ENCODE measurements at regions not wholly inside any gene's neighbourhood (a gene's known extent, or its start where the extent isn't known, plus 50 kb on each side); places are given as distances from the start of the nearest gene placed in this dataset.

- no peak for TF ChIP-seq POLR2A (IDR thresholded peaks at IDR 0.05)
- TF ChIP-seq, protein P1, sequence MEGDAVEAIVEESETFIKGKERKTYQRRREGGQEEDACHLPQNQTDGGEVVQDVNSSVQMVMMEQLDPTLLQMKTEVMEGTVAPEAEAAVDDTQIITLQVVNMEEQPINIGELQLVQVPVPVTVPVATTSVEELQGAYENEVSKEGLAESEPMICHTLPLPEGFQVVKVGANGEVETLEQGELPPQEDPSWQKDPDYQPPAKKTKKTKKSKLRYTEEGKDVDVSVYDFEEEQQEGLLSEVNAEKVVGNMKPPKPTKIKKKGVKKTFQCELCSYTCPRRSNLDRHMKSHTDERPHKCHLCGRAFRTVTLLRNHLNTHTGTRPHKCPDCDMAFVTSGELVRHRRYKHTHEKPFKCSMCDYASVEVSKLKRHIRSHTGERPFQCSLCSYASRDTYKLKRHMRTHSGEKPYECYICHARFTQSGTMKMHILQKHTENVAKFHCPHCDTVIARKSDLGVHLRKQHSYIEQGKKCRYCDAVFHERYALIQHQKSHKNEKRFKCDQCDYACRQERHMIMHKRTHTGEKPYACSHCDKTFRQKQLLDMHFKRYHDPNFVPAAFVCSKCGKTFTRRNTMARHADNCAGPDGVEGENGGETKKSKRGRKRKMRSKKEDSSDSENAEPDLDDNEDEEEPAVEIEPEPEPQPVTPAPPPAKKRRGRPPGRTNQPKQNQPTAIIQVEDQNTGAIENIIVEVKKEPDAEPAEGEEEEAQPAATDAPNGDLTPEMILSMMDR (IDR thresholded peaks at IDR 0.05): no peak
Measured at GRCh38 chr20:52536040-52536439, 344.5 kb upstream of the ZFP64 start.

Measured in prostate gland (tissue), 2 donors.